ENCODE measurements at regions not wholly inside any gene's neighbourhood (a gene's known extent, or its start where the extent isn't known, plus 50 kb on each side); places are given as distances from the start of the nearest gene placed in this dataset.
A peak's percentile ranks its signal among the peaks of the same experiment; 100 is the strongest.

- peaks cover 10% of the 10 kb centered on the region; the same call in 1 of the 2 replicates for H3F3A ChIP-seq (ENCODE audit: insufficient read depth, low read depth)
- TF ChIP-seq EZH2 (IDR thresholded peaks at IDR 0.05; ENCODE audit: low read depth): no peak
- TF ChIP-seq, protein P1, sequence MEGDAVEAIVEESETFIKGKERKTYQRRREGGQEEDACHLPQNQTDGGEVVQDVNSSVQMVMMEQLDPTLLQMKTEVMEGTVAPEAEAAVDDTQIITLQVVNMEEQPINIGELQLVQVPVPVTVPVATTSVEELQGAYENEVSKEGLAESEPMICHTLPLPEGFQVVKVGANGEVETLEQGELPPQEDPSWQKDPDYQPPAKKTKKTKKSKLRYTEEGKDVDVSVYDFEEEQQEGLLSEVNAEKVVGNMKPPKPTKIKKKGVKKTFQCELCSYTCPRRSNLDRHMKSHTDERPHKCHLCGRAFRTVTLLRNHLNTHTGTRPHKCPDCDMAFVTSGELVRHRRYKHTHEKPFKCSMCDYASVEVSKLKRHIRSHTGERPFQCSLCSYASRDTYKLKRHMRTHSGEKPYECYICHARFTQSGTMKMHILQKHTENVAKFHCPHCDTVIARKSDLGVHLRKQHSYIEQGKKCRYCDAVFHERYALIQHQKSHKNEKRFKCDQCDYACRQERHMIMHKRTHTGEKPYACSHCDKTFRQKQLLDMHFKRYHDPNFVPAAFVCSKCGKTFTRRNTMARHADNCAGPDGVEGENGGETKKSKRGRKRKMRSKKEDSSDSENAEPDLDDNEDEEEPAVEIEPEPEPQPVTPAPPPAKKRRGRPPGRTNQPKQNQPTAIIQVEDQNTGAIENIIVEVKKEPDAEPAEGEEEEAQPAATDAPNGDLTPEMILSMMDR (conservative IDR thresholded peaks at IDR 0.05): no peak
- no peak overlapping the region for H2AFZ ChIP-seq
- ChIA-PET CTCF (no interaction called here), POLR2A (ENCODE audit: unreplicated experiment) (interaction anchor here (0.6 kb wide), 3 partner anchors 59 to 404 kb away, joined by 3 to 8 read pairs (median 3); no protein-coding TSS in a partner anchor)
- DNase-seq: no peak
- no peak overlapping the region for H3K4me3 ChIP-seq
- H4K20me1 ChIP-seq (ENCODE audit: insufficient read depth): no peaks in the 10 kb centered on the region
- intact Hi-C loops (cut with micrococcal nuclease; ENCODE audit: unreplicated experiment): no loop called here
- no peaks in the 10 kb centered on the region for H3K9me2 ChIP-seq (ENCODE audit: insufficient read depth)
- no TSS peak for BruUV-seq (replicated peaks)
- H3K79me2 ChIP-seq (ENCODE audit: low read depth): no peaks in the 10 kb centered on the region
- H3K27ac ChIP-seq: no peak overlapping the region
- H3K36me3 ChIP-seq (ENCODE audit: low read depth): no peaks in the 10 kb centered on the region
- H3K27me3 ChIP-seq (ENCODE audit: insufficient read depth, low read depth): no peaks in the 10 kb centered on the region
- peak overlapping the region; percentile 63 for H3K4me2 ChIP-seq
- no peaks in the 10 kb centered on the region for H3K9me3 ChIP-seq (ENCODE audit: insufficient read depth, low read depth)
- H3K4me1 ChIP-seq (replicated peaks; ENCODE audit: insufficient read depth): peaks cover 11% of the 10 kb centered on the region
Observed at GRCh38 chr9:129237803-129238202, 59.7 kb upstream of the IER5L start.

DNA sequence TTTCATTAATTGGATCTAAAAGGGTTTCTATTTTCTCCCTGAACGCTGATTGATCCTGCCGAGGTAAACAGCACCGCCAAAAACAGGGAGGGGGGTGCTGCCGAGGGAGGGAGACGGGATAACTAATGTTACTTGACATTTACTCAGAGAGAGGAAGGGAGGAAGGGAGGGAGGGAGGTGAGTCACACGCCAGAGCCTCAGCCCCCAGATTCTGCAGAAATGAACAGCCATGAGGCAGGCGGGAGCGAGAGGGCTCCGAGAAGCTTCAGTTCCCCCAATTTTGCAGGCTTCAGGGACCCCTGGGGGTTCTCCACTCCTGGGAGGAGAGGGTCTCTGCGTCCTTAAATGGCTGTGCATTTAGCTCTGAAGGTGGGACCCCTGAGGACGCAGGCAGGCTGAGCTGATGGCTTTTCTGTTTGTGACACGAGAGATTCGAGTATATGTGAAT is 59.1 kb upstream of the IER5L start:
- peak overlapping the region; percentile 63 for H3K4me2 ChIP-seq
- peaks cover 10% of the 10 kb centered on the region; the same call in 1 of the 2 replicates for H3F3A ChIP-seq (ENCODE audit: insufficient read depth, low read depth)
- CTCF ChIA-PET: interaction anchor here (0.6 kb wide), 1 partner anchor 94 kb away, joined by 7 read pairs; no protein-coding TSS in a partner anchor
- H3K9me2 ChIP-seq (ENCODE audit: insufficient read depth): no peaks in the 10 kb centered on the region
- no peak overlapping the region for H3K27ac ChIP-seq
- no peaks in the 10 kb centered on the region for H3K36me3 ChIP-seq (ENCODE audit: low read depth)
- TF ChIP-seq, protein P1 (conservative IDR thresholded peaks at IDR 0.05): no peak
- TF ChIP-seq EZH2 (IDR thresholded peaks at IDR 0.05; ENCODE audit: low read depth): no peak
- H3K4me3 ChIP-seq: peak overlapping the region; percentile 34; the same call in 1 of the 2 replicates
- H3K9me3 ChIP-seq (ENCODE audit: insufficient read depth, low read depth): no peaks in the 10 kb centered on the region
- no peaks in the 10 kb centered on the region for H4K20me1 ChIP-seq (ENCODE audit: insufficient read depth)
- no peaks in the 10 kb centered on the region for H3K27me3 ChIP-seq (ENCODE audit: insufficient read depth, low read depth)
- intact Hi-C loops (cut with micrococcal nuclease; ENCODE audit: unreplicated experiment): no loop called here
- POLR2A ChIA-PET (ENCODE audit: unreplicated experiment): interaction anchor here (0.6 to 0.7 kb wide), 2 partner anchors 13 to 375 kb away, joined by 3 read pairs; no protein-coding TSS in a partner anchor
- peaks cover 11% of the 10 kb centered on the region for H3K4me1 ChIP-seq (replicated peaks; ENCODE audit: insufficient read depth)
- no peaks in the 10 kb centered on the region for H3K79me2 ChIP-seq (ENCODE audit: low read depth)
- H2AFZ ChIP-seq: 0 out of 2 replicates have a peak overlapping the region, but pooled peaks have one; percentile 60
- BruUV-seq (replicated peaks): no TSS peak
- DNase-seq: peak in 1 of 2 experiments; percentile 28

DNA sequence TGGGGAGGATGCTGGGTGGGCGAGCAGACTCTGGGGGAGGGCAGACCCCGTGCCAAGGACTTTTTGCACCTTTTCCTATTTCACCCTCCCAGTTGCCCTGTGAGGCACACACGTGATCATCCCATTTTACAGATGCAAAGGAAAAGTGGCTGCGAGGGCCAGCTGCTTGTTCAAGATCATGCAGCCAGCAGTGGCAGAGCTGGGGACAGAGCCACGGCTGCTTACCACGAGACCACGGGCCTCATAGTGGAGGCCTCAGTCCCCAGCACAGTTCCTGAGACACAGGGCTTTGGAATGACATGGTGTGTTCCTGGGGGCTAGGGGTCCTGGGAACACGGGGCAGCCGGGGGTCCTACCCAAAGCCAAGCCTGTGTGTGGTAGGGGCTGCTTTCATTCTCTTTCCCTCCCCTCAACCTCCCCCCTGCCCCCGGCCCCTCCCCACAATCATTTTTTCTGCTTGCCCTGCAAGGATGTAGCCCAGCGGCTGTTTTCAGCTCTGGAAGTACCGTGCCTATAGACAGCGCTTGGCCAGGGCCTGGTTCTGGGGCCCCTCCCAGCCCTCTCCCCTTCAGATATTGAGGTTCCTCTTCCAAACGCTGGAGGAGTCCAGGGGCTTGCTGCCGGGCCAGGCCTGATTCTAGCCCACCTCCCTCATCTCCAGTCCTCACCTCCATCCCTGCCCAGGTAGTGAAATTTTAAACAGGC is 58.5 kb upstream of the IER5L start:
- ChIA-PET POLR2A (ENCODE audit: unreplicated experiment) (interaction anchor here (0.7 kb wide), 1 partner anchor 14 kb away, joined by 3 read pairs; no protein-coding TSS in a partner anchor), CTCF (interaction anchor here (0.6 kb wide), 2 partner anchors 94 to 254 kb away, joined by 7 to 11 read pairs; no protein-coding TSS in a partner anchor)
- Histone ChIP-seq H3K79me2 (ENCODE audit: low read depth) (no peaks in the 10 kb centered on the region), H3K36me3 (ENCODE audit: low read depth) (no peaks in the 10 kb centered on the region), H4K20me1 (ENCODE audit: insufficient read depth) (no peaks in the 10 kb centered on the region), H3K27ac (no peak overlapping the region), H2AFZ (no peak overlapping the region), H3F3A (ENCODE audit: insufficient read depth, low read depth) (peaks cover 10% of the 10 kb centered on the region; the same call in 1 of the 2 replicates), H3K27me3 (ENCODE audit: insufficient read depth, low read depth) (no peaks in the 10 kb centered on the region), H3K9me3 (ENCODE audit: insufficient read depth, low read depth) (no peaks in the 10 kb centered on the region), H3K4me3 (peak overlapping the region; percentile 34; the same call in 1 of the 2 replicates), H3K4me2 (peak overlapping the region; percentile 63), H3K4me1 (replicated peaks; ENCODE audit: insufficient read depth) (peaks cover 11% of the 10 kb centered on the region), H3K9me2 (ENCODE audit: insufficient read depth) (no peaks in the 10 kb centered on the region)
- TF ChIP-seq, protein P1 (conservative IDR thresholded peaks at IDR 0.05): no peak
- no peak for TF ChIP-seq EZH2 (IDR thresholded peaks at IDR 0.05; ENCODE audit: low read depth)
- BruUV-seq (replicated peaks): no TSS peak
- no peak for DNase-seq
- intact Hi-C loops (cut with micrococcal nuclease; ENCODE audit: unreplicated experiment): no loop called here
